GM23248 (cell line): ENCODE measurements at regions not wholly inside any gene's neighbourhood (a gene's known extent, or its start where the extent isn't known, plus 50 kb on each side); places are given as distances from the start of the nearest gene placed in this dataset.

Source experiments
- EZH2 ChIP-seq: fragments of 200-600 bp; sonication (generic); IDR thresholded peaks from 2 replicates; pipeline ENCODE4 v1.6.1; 2018; ENCODE audit warnings: antibody characterized with exemption, mild to moderate bottlenecking; ENCODE audit not compliant: insufficient read depth, poor library complexity, severe bottlenecking
- EZH2phosphoT487 ChIP-seq: fragments of 200-600 bp; sonication (generic); IDR thresholded peaks from 2 replicates; pipeline ENCODE4 v1.6.1; 2018; ENCODE audit warnings: antibody characterized with exemption, moderate library complexity, mild to moderate bottlenecking, low read depth; ENCODE audit not compliant: insufficient read depth

DNA sequence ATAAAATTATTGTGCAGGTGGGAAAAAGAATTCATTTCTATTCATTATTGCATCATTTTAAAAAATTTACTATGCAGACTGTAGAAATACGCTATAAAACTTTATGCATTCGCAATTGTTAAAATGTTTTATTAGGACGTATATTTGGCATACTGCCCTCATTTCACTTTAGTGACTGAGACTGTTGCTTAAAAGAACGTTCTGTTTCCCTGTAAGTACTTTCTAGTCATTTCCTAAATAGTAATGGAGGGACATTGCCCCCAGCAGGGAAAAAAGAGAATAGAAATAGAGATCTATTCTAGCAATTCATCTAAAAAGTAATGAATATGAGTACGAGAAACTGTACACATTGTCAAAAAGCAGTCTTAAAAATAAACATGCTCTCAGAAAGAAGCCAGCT lies 1295.8 kb upstream of the TENM3 start:
- no peak for TF ChIP-seq EZH2phosphoT487
- no peak for TF ChIP-seq EZH2
